HFF-Myc (cell line): ENCODE measurements at regions not wholly inside any gene's neighbourhood (a gene's known extent, or its start where the extent isn't known, plus 50 kb on each side); places are given as distances from the start of the nearest gene placed in this dataset.

Experiments used
- DNase-seq: peaks from one replicate; pipeline ENCODE4 v3.0.0-alpha.2; 2011; ENCODE audit warnings: low read depth; ENCODE audit errors: extremely low read depth
- H3K4me3 ChIP-seq: replicated peaks from 2 replicates; pipeline ENCODE4 v1.5.1; 2011; ENCODE audit warnings: low read depth, mild to moderate bottlenecking, control low read depth, low read length
- CTCF ChIP-seq: IDR thresholded peaks from 2 replicates; pipeline ENCODE4 v1.5.1; 2012; ENCODE audit warnings: mild to moderate bottlenecking, low read depth, low read length, control low read depth; ENCODE audit errors: missing control alignments

GRCh38 chr6:145415616-145416015, 319.7 kb downstream of the EPM2A start:
- H3K4me3 ChIP-seq, result no peak overlapping the region
- no peak for DNase-seq
- TF ChIP-seq CTCF, result no peak

GRCh38 chr6:145420599-145420998, 314.7 kb downstream of the EPM2A start:
- H3K4me3 ChIP-seq, result no peak overlapping the region
- DNase-seq, result no peak
- no peak for TF ChIP-seq CTCF

DNA sequence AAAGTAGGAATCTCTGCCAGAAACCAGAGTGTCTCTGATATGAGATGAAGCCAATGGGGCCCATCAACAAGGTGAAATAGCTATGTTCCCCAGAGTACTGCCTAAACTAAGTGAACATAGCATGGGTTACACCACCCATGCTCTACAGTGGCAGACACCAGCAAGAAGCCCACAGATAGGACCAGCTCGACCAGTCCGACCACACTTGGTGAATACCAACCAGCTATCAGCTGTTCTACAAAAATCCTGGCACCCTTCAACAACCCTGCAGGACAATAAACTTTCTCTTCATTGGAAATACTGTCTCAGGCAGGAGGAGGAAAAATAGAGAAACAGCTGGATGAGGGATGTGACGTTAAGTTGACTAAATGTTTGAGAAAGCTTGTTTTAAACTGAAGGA, 311.4 kb downstream of the EPM2A start:
- DNase-seq, result no peak
- no peak for TF ChIP-seq CTCF
- H3K4me3 ChIP-seq, result no peak overlapping the region

GRCh38 chr6:145427232-145427631, 308.1 kb downstream of the EPM2A start:
- H3K4me3 ChIP-seq, result no peak overlapping the region
- no peak for DNase-seq
- TF ChIP-seq CTCF, result no peak

DNA sequence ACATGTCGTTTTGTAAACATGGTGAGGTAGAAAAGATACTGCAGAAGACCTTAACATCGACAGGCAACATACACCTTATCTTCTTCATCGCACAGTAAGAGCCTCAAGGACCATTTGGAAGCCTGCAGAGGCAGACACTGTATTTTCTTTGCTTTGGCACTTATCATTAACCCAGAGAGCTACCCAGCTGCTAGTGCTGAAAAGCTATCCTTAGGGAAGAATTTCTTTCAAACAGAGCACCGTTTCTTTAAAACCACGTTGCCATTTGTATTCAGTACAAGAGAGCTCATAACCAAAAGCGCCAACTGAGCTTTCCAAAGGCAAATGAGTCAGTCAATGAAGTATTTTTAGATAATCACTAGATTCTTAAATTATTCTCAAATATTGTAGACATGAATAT, 306.6 kb downstream of the EPM2A start:
- TF ChIP-seq CTCF, result no peak
- H3K4me3 ChIP-seq, result no peak overlapping the region
- DNase-seq, result no peak

- no peak for DNase-seq
- no peak overlapping the region for H3K4me3 ChIP-seq
- no peak for TF ChIP-seq CTCF
Observed at GRCh38 chr6:145442110-145442509, 293.2 kb downstream of the EPM2A start.

- no peak for DNase-seq
- H3K4me3 ChIP-seq, result no peak overlapping the region
- TF ChIP-seq CTCF, result no peak
Observed at GRCh38 chr6:145445674-145446073, 289.6 kb downstream of the EPM2A start.
